Fibroblast of mammary gland (primary cell): ENCODE measurements at regions not wholly inside any gene's neighbourhood (a gene's known extent, or its start where the extent isn't known, plus 50 kb on each side); places are given as distances from the start of the nearest gene placed in this dataset.

Source experiments
- DNase-seq: peaks from one replicate; pipeline ENCODE4 v3.0.0-alpha.2; 2010; ENCODE audit warnings: low read depth
- H3K4me3 ChIP-seq: 2 replicates; pipeline ENCODE4 v1.5.1; 2011; ENCODE audit warnings: low read depth, mild to moderate bottlenecking, low read length, moderate library complexity; ENCODE audit not compliant: control insufficient read depth
- TF ChIP-seq, protein P1 (sequence below): conservative IDR thresholded peaks from 2 replicates; pipeline ENCODE4 v1.5.1; 2011; ENCODE audit warnings: low read depth, low read length, inconsistent platforms; ENCODE audit not compliant: control insufficient read depth, insufficient read depth

GRCh38 chr13:58667096-58667495 lies 1035.6 kb downstream of the PCDH17 start:
- TF ChIP-seq, protein P1, sequence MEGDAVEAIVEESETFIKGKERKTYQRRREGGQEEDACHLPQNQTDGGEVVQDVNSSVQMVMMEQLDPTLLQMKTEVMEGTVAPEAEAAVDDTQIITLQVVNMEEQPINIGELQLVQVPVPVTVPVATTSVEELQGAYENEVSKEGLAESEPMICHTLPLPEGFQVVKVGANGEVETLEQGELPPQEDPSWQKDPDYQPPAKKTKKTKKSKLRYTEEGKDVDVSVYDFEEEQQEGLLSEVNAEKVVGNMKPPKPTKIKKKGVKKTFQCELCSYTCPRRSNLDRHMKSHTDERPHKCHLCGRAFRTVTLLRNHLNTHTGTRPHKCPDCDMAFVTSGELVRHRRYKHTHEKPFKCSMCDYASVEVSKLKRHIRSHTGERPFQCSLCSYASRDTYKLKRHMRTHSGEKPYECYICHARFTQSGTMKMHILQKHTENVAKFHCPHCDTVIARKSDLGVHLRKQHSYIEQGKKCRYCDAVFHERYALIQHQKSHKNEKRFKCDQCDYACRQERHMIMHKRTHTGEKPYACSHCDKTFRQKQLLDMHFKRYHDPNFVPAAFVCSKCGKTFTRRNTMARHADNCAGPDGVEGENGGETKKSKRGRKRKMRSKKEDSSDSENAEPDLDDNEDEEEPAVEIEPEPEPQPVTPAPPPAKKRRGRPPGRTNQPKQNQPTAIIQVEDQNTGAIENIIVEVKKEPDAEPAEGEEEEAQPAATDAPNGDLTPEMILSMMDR = no peak
- no peak for DNase-seq
- no peak overlapping the region for H3K4me3 ChIP-seq

- no peak for DNase-seq
- H3K4me3 ChIP-seq = no peak overlapping the region
- TF ChIP-seq, protein P1 = no peak
These were observed 1048.6 kb downstream of the PCDH17 start for GRCh38 chr13:58680115-58680514.

GRCh38 chr13:58682616-58683015 lies 1051.1 kb downstream of the PCDH17 start:
- no peak for DNase-seq
- TF ChIP-seq, protein P1 = no peak
- no peak overlapping the region for H3K4me3 ChIP-seq

DNA sequence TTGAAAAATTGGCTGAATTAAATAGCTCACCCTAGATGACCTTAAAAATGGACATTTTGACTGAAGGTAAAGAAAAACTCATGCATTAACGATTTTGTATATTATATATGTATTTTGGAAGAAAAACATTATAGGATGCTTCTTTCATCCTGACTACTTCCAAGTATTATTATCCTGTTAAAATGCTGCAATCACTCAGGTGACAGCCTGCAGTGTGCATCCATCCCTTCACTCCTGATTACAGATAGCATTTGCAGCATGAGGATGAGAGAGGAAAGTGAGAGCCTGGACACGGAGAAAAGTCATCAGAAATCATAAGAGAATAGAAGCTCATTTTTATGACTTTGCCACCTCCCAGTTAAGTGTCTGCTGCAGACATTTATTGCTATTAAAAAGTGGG lies 1055.6 kb downstream of the PCDH17 start:
- TF ChIP-seq, protein P1 = no peak
- DNase-seq = no peak
- H3K4me3 ChIP-seq = no peak overlapping the region

GRCh38 chr13:58698531-58698930 lies 1067.0 kb downstream of the PCDH17 start:
- no peak for DNase-seq
- TF ChIP-seq, protein P1 = no peak

DNA sequence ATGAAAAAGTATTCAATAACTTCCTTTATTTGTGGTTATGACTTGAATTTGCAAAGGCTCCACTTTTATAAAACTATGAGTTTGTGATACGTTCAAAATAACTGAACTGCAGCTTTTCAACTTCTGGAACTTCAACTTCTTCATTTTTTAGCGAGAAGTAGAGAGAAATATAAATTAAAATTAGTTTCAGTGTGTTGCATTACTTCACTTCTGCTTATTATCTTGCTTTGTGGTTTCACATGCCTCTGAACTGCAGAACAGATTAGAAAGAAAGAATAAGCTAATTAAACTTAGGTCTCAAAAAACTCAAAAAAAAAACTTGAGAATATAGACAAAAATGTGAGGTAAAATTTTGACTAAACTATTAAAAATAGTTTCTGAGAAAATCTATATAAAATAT lies 1073.4 kb downstream of the PCDH17 start:
- TF ChIP-seq, protein P1 = no peak
- DNase-seq = no peak
- H3K4me3 ChIP-seq = no peak overlapping the region

More at GRCh38 chr13:58698531-58698930, 1067.0 kb downstream of the PCDH17 start:
- H3K4me3 ChIP-seq = no peak overlapping the region

DNA sequence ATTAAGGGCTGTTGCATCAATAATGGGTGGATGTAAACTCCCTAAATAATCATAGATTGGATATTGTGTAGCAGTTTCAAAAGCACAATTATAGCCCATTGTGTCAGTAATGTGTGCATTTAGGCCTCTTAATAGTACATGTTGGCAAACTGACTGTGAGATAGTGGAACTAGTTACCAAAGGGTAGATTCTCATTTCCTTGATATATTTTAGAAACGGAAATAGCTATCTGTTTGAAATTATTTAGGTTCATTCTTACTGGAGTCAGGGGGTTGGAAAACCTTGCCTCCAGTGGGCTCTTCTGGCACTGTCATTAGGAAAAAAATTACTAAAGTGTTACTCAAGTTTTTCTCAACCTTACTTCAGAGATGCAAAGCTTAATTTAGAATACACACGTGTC lies 1074.9 kb downstream of the PCDH17 start:
- no peak overlapping the region for H3K4me3 ChIP-seq
- TF ChIP-seq, protein P1 = no peak
- no peak for DNase-seq
